ENCODE measurements at regions not wholly inside any gene's neighbourhood (a gene's known extent, or its start where the extent isn't known, plus 50 kb on each side); places are given as distances from the start of the nearest gene placed in this dataset.

- no peak for DNase-seq (ENCODE audit: insufficient read length, low spot score)
- no peak for TF ChIP-seq CTCF (IDR thresholded peaks at IDR 0.05; ENCODE audit: insufficient read depth, missing control alignments)
- FAIRE-seq: no peak
These were observed 449.2 kb downstream of the SIPA1L2 start for GRCh38 chr1:232180779-232181136.

GRCh38 chr1:232179896-232180778 is 449.8 kb downstream of the SIPA1L2 start:
- FAIRE-seq (no peak), DNase-seq (ENCODE audit: insufficient read length, low spot score) (no peak)
- TF ChIP-seq CTCF (IDR thresholded peaks at IDR 0.05; ENCODE audit: insufficient read depth, missing control alignments): no peak

GRCh38 chr1:232178191-232178590 is 451.7 kb downstream of the SIPA1L2 start:
- no peak for DNase-seq (ENCODE audit: insufficient read length, low spot score)
- FAIRE-seq: no peak
- no peak for TF ChIP-seq CTCF (IDR thresholded peaks at IDR 0.05; ENCODE audit: insufficient read depth, missing control alignments)

- FAIRE-seq (peak; percentile 48), DNase-seq (ENCODE audit: insufficient read length, low spot score) (no peak)
- TF ChIP-seq CTCF (IDR thresholded peaks at IDR 0.05; ENCODE audit: insufficient read depth, missing control alignments): no peak
These were observed 452.5 kb downstream of the SIPA1L2 start for GRCh38 chr1:232177438-232177837.

GRCh38 chr1:232176222-232176621 is 453.7 kb downstream of the SIPA1L2 start:
- FAIRE-seq (no peak), DNase-seq (ENCODE audit: insufficient read length, low spot score) (no peak)
- no peak for TF ChIP-seq CTCF (IDR thresholded peaks at IDR 0.05; ENCODE audit: insufficient read depth, missing control alignments)

GRCh38 chr1:232174306-232174705 is 455.6 kb downstream of the SIPA1L2 start:
- DNase-seq (ENCODE audit: insufficient read length, low spot score) (no peak), FAIRE-seq (no peak)
- no peak for TF ChIP-seq CTCF (IDR thresholded peaks at IDR 0.05; ENCODE audit: insufficient read depth, missing control alignments)

GRCh38 chr1:232172563-232172962 is 457.4 kb downstream of the SIPA1L2 start:
- no peak for TF ChIP-seq CTCF (IDR thresholded peaks at IDR 0.05; ENCODE audit: insufficient read depth, missing control alignments)
- FAIRE-seq (no peak), DNase-seq (ENCODE audit: insufficient read length, low spot score) (no peak)

All from D721Med (cell line).